Hepatocyte (in vitro differentiated cells): ENCODE measurements at regions not wholly inside any gene's neighbourhood (a gene's known extent, or its start where the extent isn't known, plus 50 kb on each side); places are given as distances from the start of the nearest gene placed in this dataset.
A peak's percentile ranks its signal among the peaks of the same experiment; 100 is the strongest.
"Not testable (repeated sequence)": the region's sequence is repeated elsewhere in the genome, so short reads cannot be mapped to it uniquely, and the experiment has no call there.

Source experiments
- DNase-seq: peaks from one replicate; pipeline ENCODE4 v3.0.0-alpha.2; 2016; ENCODE audit warnings: low spot score
- H2AFZ ChIP-seq: fragments of 200-600 bp; sonication (generic); 2 replicates; pipeline ENCODE4 v1.6.0; 2016; ENCODE audit warnings: antibody characterized with exemption, mild to moderate bottlenecking
- H3K27ac ChIP-seq: fragments of 200-600 bp; sonication (generic); 2 replicates; pipeline ENCODE4 v1.5.1; 2016; ENCODE audit warnings: mild to moderate bottlenecking
- H3K27me3 ChIP-seq: fragments of 200-600 bp; sonication (generic); 2 replicates; pipeline ENCODE4 v1.6.1; 2016
- H3K36me3 ChIP-seq: fragments of 200-600 bp; sonication (generic); replicated peaks from 2 replicates; pipeline ENCODE4 v1.5.1; 2016; ENCODE audit warnings: low read depth; ENCODE audit not compliant: insufficient read depth
- H3K4me1 ChIP-seq: fragments of 200-600 bp; sonication (generic); 2 replicates; pipeline ENCODE4 v1.5.1; 2016; ENCODE audit warnings: mild to moderate bottlenecking, moderate library complexity; ENCODE audit not compliant: insufficient read depth
- H3K4me2 ChIP-seq: fragments of 200-600 bp; sonication (generic); 2 replicates; pipeline ENCODE4 v1.6.0; 2016
- H3K4me3 ChIP-seq: fragments of 200-600 bp; sonication (generic); 2 replicates; pipeline ENCODE4 v1.5.1; 2016; ENCODE audit warnings: mild to moderate bottlenecking
- H3K79me2 ChIP-seq: fragments of 200-600 bp; sonication (generic); 2 replicates; pipeline ENCODE4 v1.6.0; 2017; ENCODE audit warnings: mild to moderate bottlenecking
- H3K9me2 ChIP-seq: fragments of 200-600 bp; sonication (generic); replicated peaks from 2 replicates; pipeline ENCODE4 v1.6.0; 2017; ENCODE audit warnings: mild to moderate bottlenecking; ENCODE audit not compliant: insufficient read depth
- H3K9me3 ChIP-seq: fragments of 200-600 bp; sonication (generic); 2 replicates; pipeline ENCODE4 v1.5.1; 2016; ENCODE audit warnings: low read depth, mild to moderate bottlenecking
- H4K20me1 ChIP-seq: fragments of 200-600 bp; sonication (generic); 2 replicates; pipeline ENCODE4 v1.6.0; 2016; ENCODE audit warnings: mild to moderate bottlenecking; ENCODE audit not compliant: insufficient read depth, poor library complexity, severe bottlenecking
- CTCF ChIP-seq: fragments of 200-600 bp; sonication (generic); IDR thresholded peaks from 2 replicates; pipeline ENCODE4 v1.5.1; 2016; ENCODE audit warnings: antibody characterized with exemption, mild to moderate bottlenecking; ENCODE audit not compliant: poor library complexity
- EZH2 ChIP-seq: fragments of 200-600 bp; sonication (generic); IDR thresholded peaks from 2 replicates; pipeline ENCODE4 v1.6.1; 2016; ENCODE audit warnings: antibody characterized with exemption, mild to moderate bottlenecking, borderline replicate concordance
- EZH2phosphoT487 ChIP-seq: fragments of 200-600 bp; sonication (generic); IDR thresholded peaks from one replicate; pipeline ENCODE4 v1.6.1; 2018; ENCODE audit warnings: antibody characterized with exemption, mild to moderate bottlenecking, low read depth, moderate library complexity; ENCODE audit not compliant: unreplicated experiment, severe bottlenecking
- WGBS: methylation state at CpG from one replicate; pipeline ENCODE4 v1.1.6; 2016; ENCODE audit warnings: low lambda C conversion rate; ENCODE audit errors: missing lambda C conversion rate; 5-methylcytosine and 5-hydroxymethylcytosine counted together

DNA sequence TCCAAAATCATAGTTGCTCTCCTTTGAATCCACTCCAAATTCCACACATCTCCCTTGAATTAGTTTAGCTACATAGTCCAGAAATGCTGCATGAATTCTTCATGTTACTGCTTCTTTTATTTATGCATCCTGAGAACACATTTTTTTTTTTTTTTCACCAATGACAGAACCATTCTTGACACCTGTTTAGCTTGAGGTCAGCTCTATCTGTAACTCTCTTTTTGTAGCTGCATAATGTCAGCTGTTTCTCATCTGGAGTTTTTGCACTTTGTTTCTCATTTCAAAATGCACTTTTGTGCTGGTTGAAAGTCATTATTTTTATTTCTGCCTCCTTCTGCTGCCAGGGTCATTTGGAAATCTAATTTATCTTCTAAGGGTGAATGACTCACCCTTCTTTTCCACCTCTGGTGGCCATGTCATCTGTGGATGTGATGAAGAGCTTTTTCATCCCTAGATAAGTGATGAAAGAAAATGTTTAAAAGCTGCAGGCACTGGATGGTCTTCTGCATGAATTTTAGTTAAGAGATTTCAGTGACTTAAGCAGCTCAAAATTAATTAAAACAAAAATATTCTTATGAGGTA lies 93.7 kb downstream of the JRKL start:
- no peak overlapping the region for H3K4me3 ChIP-seq
- DNase-seq = no peak
- H3K9me3 ChIP-seq = no peaks in the 10 kb centered on the region
- no peaks in the 10 kb centered on the region for H3K36me3 ChIP-seq
- H3K79me2 ChIP-seq = no peaks in the 10 kb centered on the region
- no peaks in the 10 kb centered on the region for H4K20me1 ChIP-seq
- no peak overlapping the region for H3K4me2 ChIP-seq
- no peaks in the 10 kb centered on the region for H3K27me3 ChIP-seq
- H3K27ac ChIP-seq = no peak overlapping the region
- TF ChIP-seq EZH2 = no peak
- H2AFZ ChIP-seq = no peak overlapping the region
- no peaks in the 10 kb centered on the region for H3K9me2 ChIP-seq
- H3K4me1 ChIP-seq = peaks cover 8% of the 10 kb centered on the region

- TF ChIP-seq EZH2 = no peak
- Histone ChIP-seq H3K27ac (no peak overlapping the region), H3K4me2 (no peak overlapping the region), H3K9me3 (no peaks in the 10 kb centered on the region), H3K9me2 (no peaks in the 10 kb centered on the region), H4K20me1 (no peaks in the 10 kb centered on the region), H3K79me2 (no peaks in the 10 kb centered on the region), H3K36me3 (no peaks in the 10 kb centered on the region), H3K27me3 (no peaks in the 10 kb centered on the region), H2AFZ (no peak overlapping the region), H3K4me1 (peaks cover 8% of the 10 kb centered on the region), H3K4me3 (no peak overlapping the region)
- no peak for DNase-seq
These were observed 94.5 kb downstream of the JRKL start for GRCh38 chr11:96484361-96484760.

- no peak overlapping the region for H3K4me3 ChIP-seq
- no peaks in the 10 kb centered on the region for H3K36me3 ChIP-seq
- no peaks in the 10 kb centered on the region for H4K20me1 ChIP-seq
- H3K79me2 ChIP-seq = no peaks in the 10 kb centered on the region
- 46% methylated on average over 13 of the region's 13 CpGs for WGBS
- peak overlapping the region; percentile 73 for H2AFZ ChIP-seq
- TF ChIP-seq CTCF (no peak), EZH2phosphoT487 (no peak), EZH2 (no peak)
- peaks cover 8% of the 10 kb centered on the region for H3K4me1 ChIP-seq
- H3K27me3 ChIP-seq = no peaks in the 10 kb centered on the region
- peak; percentile 86 for DNase-seq
- H3K9me2 ChIP-seq = no peaks in the 10 kb centered on the region
- peak overlapping the region; percentile 54 for H3K27ac ChIP-seq
- no peaks in the 10 kb centered on the region for H3K9me3 ChIP-seq
- peak overlapping the region; percentile 70 for H3K4me2 ChIP-seq
These were observed 97.2 kb downstream of the JRKL start for GRCh38 chr11:96486890-96487611.

DNA sequence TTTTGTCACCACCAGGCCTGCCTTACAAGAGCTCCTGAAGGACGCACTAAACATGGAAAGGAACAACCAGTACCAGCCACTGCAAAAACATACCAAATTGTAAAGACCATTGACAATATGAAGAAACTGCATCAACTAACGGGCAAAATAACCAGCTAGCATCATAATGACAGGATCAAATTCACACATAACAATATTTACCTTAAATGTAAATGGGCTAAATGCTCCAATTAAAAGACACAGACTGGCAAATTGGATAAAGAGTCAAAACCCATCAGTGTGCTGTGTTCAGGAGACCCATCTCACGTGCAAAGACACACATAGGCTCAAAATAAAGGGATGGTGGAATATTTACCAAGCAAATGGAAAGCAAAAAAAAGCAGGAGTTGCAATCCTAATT lies 99.1 kb downstream of the JRKL start:
- not testable (repeated sequence) for H2AFZ ChIP-seq, H3K4me3 ChIP-seq, H3K27me3 ChIP-seq, H3K27ac ChIP-seq, H4K20me1 ChIP-seq, H3K9me2 ChIP-seq, H3K36me3 ChIP-seq, H3K9me3 ChIP-seq, H3K79me2 ChIP-seq, H3K4me1 ChIP-seq, DNase-seq, H3K4me2 ChIP-seq
- 97% methylated on average over 3 of the region's 3 CpGs for WGBS

DNA sequence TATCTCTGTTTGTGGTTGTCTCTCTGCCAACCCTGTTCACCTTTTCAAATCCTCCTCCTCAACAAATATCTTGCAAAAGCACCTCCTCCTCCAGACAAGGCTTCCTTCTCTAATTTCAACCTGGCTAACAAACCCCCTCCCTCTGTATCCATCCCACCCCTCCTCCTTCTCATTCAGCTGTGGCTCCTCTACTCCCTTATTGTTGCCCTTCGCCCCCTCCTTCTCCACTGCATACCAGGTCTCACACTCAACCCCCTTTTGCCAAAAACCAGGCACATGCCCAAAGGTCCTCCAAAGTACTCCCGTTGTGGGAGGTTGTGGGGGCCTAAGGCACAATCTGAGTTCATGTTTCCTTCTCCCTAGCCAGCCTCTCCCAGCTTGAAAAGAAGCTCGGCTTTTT lies 110.6 kb downstream of the JRKL start:
- 94% methylated on average over 3 of the region's 3 CpGs for WGBS
- DNase-seq = no peak
- TF ChIP-seq EZH2 = no peak
- no peak overlapping the region for H2AFZ ChIP-seq
- H3K4me2 ChIP-seq = no peak overlapping the region
- H4K20me1 ChIP-seq = no peaks in the 10 kb centered on the region
- no peaks in the 10 kb centered on the region for H3K27me3 ChIP-seq
- H3K79me2 ChIP-seq = no peaks in the 10 kb centered on the region
- H3K9me2 ChIP-seq = no peaks in the 10 kb centered on the region
- H3K9me3 ChIP-seq = no peaks in the 10 kb centered on the region
- no peak overlapping the region for H3K27ac ChIP-seq
- no peak overlapping the region for H3K4me3 ChIP-seq
- H3K36me3 ChIP-seq = no peaks in the 10 kb centered on the region
- no peaks in the 10 kb centered on the region for H3K4me1 ChIP-seq
